ENCODE measurements at regions not wholly inside any gene's neighbourhood (a gene's known extent, or its start where the extent isn't known, plus 50 kb on each side); places are given as distances from the start of the nearest gene placed in this dataset.

- Histone ChIP-seq H3K27me3 (no peaks in the 10 kb centered on the region), H3K9me3 (no peaks in the 10 kb centered on the region), H3K4me1 (peaks cover 6 to 20% of the 10 kb centered on the region in 2 donors), H3K36me3 (no peaks in the 10 kb centered on the region), H3K27ac (no peak overlapping the region), H3K4me3 (no peak overlapping the region)
- intact Hi-C loops (cut with DNase I): no loop called here
- TF ChIP-seq CTCF (IDR thresholded peaks at IDR 0.05): no peak
- DNase-seq (no peak), ATAC-seq (no peak)
These were observed 168.1 kb upstream of the SLC7A11 start for GRCh38 chr4:138410266-138410665.

GRCh38 chr4:138409670-138410069 is 167.5 kb upstream of the SLC7A11 start:
- DNase-seq (no peak), ATAC-seq (no peak)
- Histone ChIP-seq H3K9me3 (no peaks in the 10 kb centered on the region), H3K27me3 (no peaks in the 10 kb centered on the region), H3K27ac (no peak overlapping the region), H3K36me3 (no peaks in the 10 kb centered on the region), H3K4me1 (peaks cover 6 to 26% of the 10 kb centered on the region in 2 donors), H3K4me3 (no peak overlapping the region)
- no peak for TF ChIP-seq CTCF (IDR thresholded peaks at IDR 0.05)
- intact Hi-C loops (cut with DNase I): no loop called here

DNA sequence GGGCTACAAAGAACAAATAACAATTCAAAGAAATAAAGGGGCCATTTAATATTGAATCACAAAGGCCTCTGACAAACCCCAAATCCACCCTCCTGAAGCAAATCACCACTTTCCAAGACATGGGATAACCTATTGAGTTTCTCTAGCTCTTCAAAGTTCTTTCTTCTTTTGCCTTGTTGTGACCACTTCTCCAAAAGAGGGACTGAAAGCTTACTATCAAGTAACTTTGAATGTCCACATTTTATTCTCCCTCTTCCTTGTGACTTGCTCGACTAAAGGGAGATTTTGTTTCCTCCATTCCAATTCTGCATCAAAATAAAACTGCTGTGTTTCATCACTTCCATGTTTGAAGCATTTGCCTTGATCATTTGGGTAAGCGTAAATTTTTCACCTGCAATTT is 166.6 kb upstream of the SLC7A11 start:
- TF ChIP-seq CTCF (IDR thresholded peaks at IDR 0.05): no peak
- intact Hi-C loops (cut with DNase I): no loop called here
- no peak for DNase-seq
- no peaks in the 10 kb centered on the region for H3K36me3 ChIP-seq
- H3K9me3 ChIP-seq: no peaks in the 10 kb centered on the region
- no peak overlapping the region for H3K27ac ChIP-seq
- H3K4me1 ChIP-seq: peaks cover 6 to 26% of the 10 kb centered on the region in 2 donors
- ATAC-seq: no peak
- H3K4me3 ChIP-seq: no peak overlapping the region
- no peaks in the 10 kb centered on the region for H3K27me3 ChIP-seq

- intact Hi-C loops (cut with DNase I): no loop called here
- TF ChIP-seq CTCF (IDR thresholded peaks at IDR 0.05): no peak
- no peak for ATAC-seq
- no peaks in the 10 kb centered on the region for H3K36me3 ChIP-seq
- no peaks in the 10 kb centered on the region for H3K9me3 ChIP-seq
- H3K4me3 ChIP-seq: no peak overlapping the region
- no peak overlapping the region for H3K27ac ChIP-seq
- H3K27me3 ChIP-seq: no peaks in the 10 kb centered on the region
- no peak for DNase-seq
- peaks cover 6 to 26% of the 10 kb centered on the region in 2 donors for H3K4me1 ChIP-seq
These were observed 165.2 kb upstream of the SLC7A11 start for GRCh38 chr4:138407329-138407728.

- Histone ChIP-seq H3K27ac (peak overlapping the region in 1 of 2 donors; percentile 65), H3K9me3 (no peaks in the 10 kb centered on the region), H3K4me3 (no peak overlapping the region), H3K4me1 (peaks cover 6 to 26% of the 10 kb centered on the region in 2 donors), H3K36me3 (no peaks in the 10 kb centered on the region), H3K27me3 (no peaks in the 10 kb centered on the region)
- no peak for TF ChIP-seq CTCF (IDR thresholded peaks at IDR 0.05)
- ATAC-seq (peak; percentile 45), DNase-seq (no peak)
- intact Hi-C loops (cut with DNase I): no loop called here
These were observed 164.7 kb upstream of the SLC7A11 start for GRCh38 chr4:138406876-138407275.

All from left lung (tissue), 4 donors.